ENCODE measurements at regions not wholly inside any gene's neighbourhood (a gene's known extent, or its start where the extent isn't known, plus 50 kb on each side); places are given as distances from the start of the nearest gene placed in this dataset.
"Not testable (repeated sequence)": the region's sequence is repeated elsewhere in the genome, so short reads cannot be mapped to it uniquely, and the experiment has no call there.

DNA sequence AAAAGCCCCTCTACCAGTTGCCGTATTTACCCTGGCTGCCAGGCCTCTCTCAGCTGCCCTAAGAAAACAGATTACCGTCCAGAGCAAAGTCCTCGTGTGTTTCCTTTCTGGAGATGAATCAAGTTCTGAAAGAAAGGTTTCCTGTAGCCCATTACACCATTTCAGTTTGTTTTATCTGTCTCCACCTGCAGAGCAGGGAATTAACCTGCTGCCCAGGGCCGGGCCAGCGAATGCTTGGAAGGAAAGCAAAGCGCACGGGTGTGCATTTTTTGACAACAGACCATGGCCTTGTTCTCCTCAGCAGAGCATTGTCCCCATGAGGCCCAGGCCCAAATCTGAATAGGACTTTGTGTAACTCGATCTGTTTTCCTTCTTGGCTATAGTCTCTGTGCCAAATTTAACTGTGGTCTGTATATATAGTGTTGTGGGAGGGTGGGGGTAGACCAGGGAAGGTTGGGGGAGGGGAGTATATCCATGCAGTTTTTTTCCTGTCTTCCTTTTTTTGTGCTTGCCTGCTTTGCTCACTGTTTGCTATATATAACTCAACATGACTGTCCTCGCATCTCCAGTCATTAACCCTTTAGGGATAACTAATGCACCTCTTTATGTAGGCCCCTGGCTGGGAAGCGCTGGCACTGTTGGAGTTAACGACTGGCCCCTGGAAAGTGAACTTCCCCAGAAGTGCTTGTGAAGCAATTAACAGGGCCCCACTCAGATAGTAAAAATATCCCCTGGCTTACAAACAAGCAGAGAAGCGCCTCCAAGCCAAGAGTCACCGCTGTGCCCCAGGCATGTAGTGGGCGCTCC lies 174.3 kb upstream of the PLGLB2 start:
- H3K79me2 ChIP-seq (ENCODE audit: control insufficient read depth, insufficient read depth, low read length, unreplicated experiment); H2AFZ ChIP-seq (ENCODE audit: low read length, unreplicated experiment); H3K27me3 ChIP-seq (ENCODE audit: insufficient read depth, low read length); H3K4me3 ChIP-seq (ENCODE audit: low read depth, low read length); H3K4me1 ChIP-seq (ENCODE audit: control insufficient read depth, insufficient read depth, low read length, unreplicated experiment); H3K36me3 ChIP-seq (ENCODE audit: insufficient read depth, low read length); H3K27ac ChIP-seq (ENCODE audit: low read depth, low read length): not testable (repeated sequence)

DNA sequence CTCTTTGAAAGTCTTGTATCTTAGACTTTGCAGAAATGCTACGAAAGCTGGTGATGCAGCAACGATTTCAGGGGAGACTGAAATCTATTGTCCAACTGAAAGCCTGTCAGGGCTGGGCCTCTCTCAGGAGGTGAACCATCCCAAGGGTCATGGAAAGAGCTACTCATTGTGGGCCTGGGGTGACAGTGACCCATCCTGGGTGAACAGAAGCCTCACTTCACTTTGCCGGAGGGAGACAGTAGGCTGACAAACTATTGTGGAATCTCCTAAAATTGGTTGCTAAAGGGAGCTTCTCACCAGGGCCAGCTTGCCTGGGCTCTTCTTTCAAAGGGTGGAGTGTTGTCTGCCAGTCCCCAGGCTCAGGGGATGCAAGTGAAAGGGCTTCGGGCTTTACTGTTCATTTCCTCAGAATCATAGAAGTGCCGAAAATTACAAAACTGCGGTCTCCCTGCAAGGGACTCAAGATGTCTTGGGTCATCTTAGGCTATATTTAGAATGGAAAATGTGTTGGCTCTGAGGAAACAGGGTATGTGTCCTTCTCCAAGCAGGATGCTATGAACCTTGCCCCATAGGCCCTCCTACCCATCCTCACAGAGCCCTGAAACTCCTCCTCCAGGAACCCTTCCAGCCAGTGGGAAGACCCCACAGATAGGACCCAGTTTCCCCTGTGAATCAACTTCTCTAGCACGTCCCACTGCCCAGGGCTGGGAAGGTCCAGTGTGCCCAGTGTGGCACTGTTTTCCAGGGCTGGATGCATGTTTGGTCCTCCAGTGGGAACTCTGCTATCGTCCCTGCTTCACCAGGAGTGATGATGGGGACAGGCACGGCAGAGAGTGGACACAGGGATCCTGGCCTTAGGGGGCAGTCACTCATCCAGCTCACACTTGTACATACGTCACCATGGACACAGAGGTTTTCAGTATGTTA lies 173.4 kb upstream of the PLGLB2 start:
- H3K4me1 ChIP-seq (ENCODE audit: control insufficient read depth, insufficient read depth, low read length, unreplicated experiment); H3K27ac ChIP-seq (ENCODE audit: low read depth, low read length): not testable (repeated sequence)

DNA sequence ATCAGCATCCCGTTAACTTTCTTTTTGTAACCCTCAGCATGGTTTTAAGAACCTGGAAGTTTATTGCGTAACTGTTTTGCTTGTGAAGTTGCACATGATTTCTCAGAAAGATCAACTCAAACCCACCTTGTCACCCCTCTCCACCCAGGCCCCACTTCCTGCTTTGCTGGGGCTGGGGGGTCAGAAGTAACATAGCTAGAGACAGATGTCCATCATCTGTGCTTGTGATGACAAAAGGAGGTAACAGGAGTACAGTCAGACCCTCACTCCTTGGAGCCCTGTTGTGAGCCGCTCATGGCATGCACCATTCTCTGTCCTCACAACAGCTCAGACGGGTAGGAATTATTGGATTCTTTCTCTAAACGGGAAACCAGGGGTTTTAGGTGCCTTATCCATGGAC lies 172.7 kb upstream of the PLGLB2 start:
- H3K79me2 ChIP-seq (ENCODE audit: control insufficient read depth, insufficient read depth, low read length, unreplicated experiment); H3K36me3 ChIP-seq (ENCODE audit: insufficient read depth, low read length); H3K27me3 ChIP-seq (ENCODE audit: insufficient read depth, low read length); H3K27ac ChIP-seq (ENCODE audit: low read depth, low read length); H3K4me3 ChIP-seq (ENCODE audit: low read depth, low read length); H3K4me1 ChIP-seq (ENCODE audit: control insufficient read depth, insufficient read depth, low read length, unreplicated experiment); H2AFZ ChIP-seq (ENCODE audit: low read length, unreplicated experiment): not testable (repeated sequence)

More for the DNA sequence above, 173.4 kb upstream of the PLGLB2 start:
- not testable (repeated sequence) for H2AFZ ChIP-seq (ENCODE audit: low read length, unreplicated experiment); H3K79me2 ChIP-seq (ENCODE audit: control insufficient read depth, insufficient read depth, low read length, unreplicated experiment); H3K4me3 ChIP-seq (ENCODE audit: low read depth, low read length); H3K27me3 ChIP-seq (ENCODE audit: insufficient read depth, low read length); H3K36me3 ChIP-seq (ENCODE audit: insufficient read depth, low read length)

DNA sequence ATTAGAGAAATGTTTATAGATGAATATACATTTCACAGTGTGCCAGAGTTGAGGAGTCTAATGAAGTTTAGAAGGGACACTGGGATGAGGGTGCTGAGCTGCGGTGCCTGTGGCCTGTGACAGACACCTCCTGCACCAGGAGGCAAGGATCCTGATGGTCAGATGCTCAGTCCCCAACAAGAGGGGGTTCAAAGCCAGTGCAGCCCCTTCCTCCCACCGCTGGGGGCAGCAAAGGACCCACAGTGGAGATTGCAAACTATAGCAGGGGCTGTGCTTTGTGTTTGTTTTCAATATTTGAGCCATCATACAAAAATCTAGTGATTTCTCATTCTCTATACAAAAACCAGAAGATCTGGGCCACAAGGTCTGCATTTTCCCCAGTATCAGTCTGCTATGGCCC lies 170.5 kb upstream of the PLGLB2 start:
- not testable (repeated sequence) for H3K4me1 ChIP-seq (ENCODE audit: control insufficient read depth, insufficient read depth, low read length, unreplicated experiment); H3K4me3 ChIP-seq (ENCODE audit: low read depth, low read length); H3K27ac ChIP-seq (ENCODE audit: low read depth, low read length); H2AFZ ChIP-seq (ENCODE audit: low read length, unreplicated experiment); H3K27me3 ChIP-seq (ENCODE audit: insufficient read depth, low read length); H3K79me2 ChIP-seq (ENCODE audit: control insufficient read depth, insufficient read depth, low read length, unreplicated experiment); H3K36me3 ChIP-seq (ENCODE audit: insufficient read depth, low read length)

DNA sequence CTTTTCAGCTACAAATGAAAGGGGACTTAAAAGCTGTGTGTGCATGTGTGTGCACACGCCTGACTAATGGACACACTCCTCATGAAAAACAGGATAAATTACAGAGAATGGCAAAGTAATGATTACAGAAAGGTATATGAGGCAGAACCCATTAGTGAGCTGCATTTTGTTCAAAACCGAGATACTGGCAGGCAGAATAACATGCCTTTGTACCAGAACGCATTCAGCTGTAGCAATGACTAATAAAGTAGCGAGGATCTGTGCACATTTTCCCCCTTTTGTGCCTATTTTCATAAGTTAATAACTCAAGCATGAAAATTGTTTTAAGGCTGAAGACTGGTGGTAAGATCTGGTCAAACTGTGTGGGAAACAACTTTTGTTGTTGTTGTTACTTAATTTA lies 165.7 kb upstream of the PLGLB2 start:
- not testable (repeated sequence) for H3K4me3 ChIP-seq (ENCODE audit: low read depth, low read length); H3K27ac ChIP-seq (ENCODE audit: low read depth, low read length); H3K4me1 ChIP-seq (ENCODE audit: control insufficient read depth, insufficient read depth, low read length, unreplicated experiment); H3K36me3 ChIP-seq (ENCODE audit: insufficient read depth, low read length); H3K27me3 ChIP-seq (ENCODE audit: insufficient read depth, low read length); H2AFZ ChIP-seq (ENCODE audit: low read length, unreplicated experiment); H3K79me2 ChIP-seq (ENCODE audit: control insufficient read depth, insufficient read depth, low read length, unreplicated experiment)

DNA sequence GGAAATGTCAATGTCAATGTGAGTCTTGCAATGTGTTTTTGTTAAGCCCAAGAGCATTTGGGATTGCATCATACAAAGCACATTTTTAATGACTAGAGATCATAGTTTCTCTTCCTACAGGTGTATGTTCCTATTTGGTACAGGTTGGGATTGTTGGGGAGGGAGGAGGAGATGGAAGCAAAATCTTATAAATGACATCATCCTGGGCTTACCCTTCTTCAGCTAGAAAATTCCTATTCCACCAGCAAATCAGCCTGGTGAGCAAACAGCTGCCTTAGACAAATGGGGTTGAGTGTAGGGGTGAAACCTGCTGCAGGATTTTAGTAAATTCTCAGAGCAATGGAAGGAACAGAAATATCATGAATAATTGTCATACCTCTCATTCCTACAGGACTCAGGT lies 165.3 kb upstream of the PLGLB2 start:
- H3K79me2 ChIP-seq (ENCODE audit: control insufficient read depth, insufficient read depth, low read length, unreplicated experiment); H3K36me3 ChIP-seq (ENCODE audit: insufficient read depth, low read length); H3K27ac ChIP-seq (ENCODE audit: low read depth, low read length); H3K4me1 ChIP-seq (ENCODE audit: control insufficient read depth, insufficient read depth, low read length, unreplicated experiment); H3K27me3 ChIP-seq (ENCODE audit: insufficient read depth, low read length); H3K4me3 ChIP-seq (ENCODE audit: low read depth, low read length); H2AFZ ChIP-seq (ENCODE audit: low read length, unreplicated experiment): not testable (repeated sequence)

DNA sequence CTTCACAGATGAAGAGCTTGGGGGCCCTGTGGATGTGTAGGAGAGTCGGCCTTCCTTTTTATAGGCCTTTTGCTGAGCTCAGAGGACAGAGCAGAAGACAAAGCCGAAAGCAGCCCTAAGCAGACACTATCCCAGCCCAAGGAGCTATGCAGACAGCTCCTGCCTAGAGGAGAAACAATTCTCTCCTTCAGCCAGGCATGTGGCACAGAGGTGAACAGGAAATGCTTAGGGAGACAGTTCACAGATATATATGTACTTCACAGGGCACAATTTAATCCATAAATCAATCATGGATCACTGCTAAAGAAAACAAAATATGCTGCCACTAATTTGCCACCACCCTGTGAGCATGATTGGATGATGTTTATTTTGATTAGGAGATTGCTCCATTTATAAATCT lies 164.5 kb upstream of the PLGLB2 start:
- not testable (repeated sequence) for H3K79me2 ChIP-seq (ENCODE audit: control insufficient read depth, insufficient read depth, low read length, unreplicated experiment); H3K4me1 ChIP-seq (ENCODE audit: control insufficient read depth, insufficient read depth, low read length, unreplicated experiment); H2AFZ ChIP-seq (ENCODE audit: low read length, unreplicated experiment); H3K4me3 ChIP-seq (ENCODE audit: low read depth, low read length); H3K27ac ChIP-seq (ENCODE audit: low read depth, low read length); H3K27me3 ChIP-seq (ENCODE audit: insufficient read depth, low read length); H3K36me3 ChIP-seq (ENCODE audit: insufficient read depth, low read length)

DNA sequence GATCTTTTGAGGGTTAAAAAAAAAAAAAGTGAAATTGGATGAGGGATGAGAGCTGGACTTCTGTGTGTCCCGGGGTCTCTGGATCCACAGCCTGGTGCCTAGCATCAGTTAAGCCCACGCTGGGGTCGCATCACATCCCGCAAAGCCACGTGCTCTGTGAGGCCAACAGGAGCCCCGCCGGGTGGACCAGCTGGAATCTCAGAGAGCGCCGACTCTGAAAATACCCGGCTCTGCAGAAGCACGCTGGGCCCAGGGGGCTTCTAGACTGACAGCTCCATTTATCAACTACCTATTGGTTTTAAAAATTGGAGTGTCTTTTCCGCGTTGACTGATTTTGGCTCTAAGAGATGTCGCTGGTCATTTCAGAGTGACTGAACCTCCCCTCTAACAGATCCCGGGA lies 164.1 kb upstream of the PLGLB2 start:
- not testable (repeated sequence) for H3K27ac ChIP-seq (ENCODE audit: low read depth, low read length); H3K27me3 ChIP-seq (ENCODE audit: insufficient read depth, low read length); H3K4me1 ChIP-seq (ENCODE audit: control insufficient read depth, insufficient read depth, low read length, unreplicated experiment); H3K79me2 ChIP-seq (ENCODE audit: control insufficient read depth, insufficient read depth, low read length, unreplicated experiment); H3K4me3 ChIP-seq (ENCODE audit: low read depth, low read length); H3K36me3 ChIP-seq (ENCODE audit: insufficient read depth, low read length); H2AFZ ChIP-seq (ENCODE audit: low read length, unreplicated experiment)

DNA sequence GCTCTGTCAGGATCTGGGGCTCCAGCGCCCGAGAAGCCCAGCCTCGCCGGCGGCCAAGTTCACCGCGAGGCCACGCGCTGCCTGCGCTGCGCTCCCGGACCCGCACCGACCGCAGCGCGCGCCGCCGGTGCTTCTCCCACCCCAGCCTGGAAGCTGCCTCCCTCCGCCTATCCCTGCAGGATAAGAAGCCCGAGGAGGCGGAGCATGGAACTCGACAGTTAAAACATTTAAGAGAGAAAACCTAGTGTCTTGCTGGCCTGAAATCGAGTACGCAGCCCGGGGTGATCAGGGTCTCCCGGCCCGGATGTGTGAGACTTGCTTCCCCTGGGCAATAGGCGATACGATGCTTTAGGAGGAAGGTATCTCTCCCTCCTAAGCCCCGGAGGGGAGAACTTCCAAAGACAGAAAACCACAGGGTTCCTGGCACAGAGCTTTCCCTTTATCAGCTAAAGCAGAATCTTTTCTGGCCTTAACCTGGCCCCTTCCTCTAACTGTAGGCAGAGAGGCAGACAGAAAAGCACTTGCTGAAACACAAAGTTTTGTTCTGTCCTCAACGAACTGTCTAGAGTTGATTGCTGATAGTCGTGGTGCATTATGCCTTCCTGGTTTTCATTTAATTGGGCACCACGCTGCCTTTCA lies 163.5 kb upstream of the PLGLB2 start:
- H3K4me1 ChIP-seq (ENCODE audit: control insufficient read depth, insufficient read depth, low read length, unreplicated experiment); H3K27ac ChIP-seq (ENCODE audit: low read depth, low read length); H3K27me3 ChIP-seq (ENCODE audit: insufficient read depth, low read length); H3K4me3 ChIP-seq (ENCODE audit: low read depth, low read length); H3K36me3 ChIP-seq (ENCODE audit: insufficient read depth, low read length); H2AFZ ChIP-seq (ENCODE audit: low read length, unreplicated experiment); H3K79me2 ChIP-seq (ENCODE audit: control insufficient read depth, insufficient read depth, low read length, unreplicated experiment): not testable (repeated sequence)

DNA sequence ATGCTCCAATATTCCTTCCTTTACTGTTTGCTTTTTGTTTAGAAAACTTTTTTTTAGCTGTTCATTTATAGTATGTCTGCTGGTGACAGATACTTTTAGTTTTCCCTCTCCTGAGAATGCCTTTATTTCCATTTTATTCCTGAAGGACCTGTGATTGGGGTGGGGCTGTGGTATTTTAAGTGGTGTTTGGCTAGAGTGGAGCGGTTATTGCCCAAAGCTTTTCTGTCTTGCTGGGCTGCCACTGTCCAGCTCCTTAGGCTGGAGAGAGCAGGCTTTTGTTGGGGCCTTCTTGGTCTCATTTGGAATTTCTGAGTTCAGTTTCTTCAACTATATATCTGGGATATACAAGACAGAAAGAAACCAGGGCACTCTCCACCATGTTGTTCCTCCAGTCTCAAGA lies 160.0 kb upstream of the PLGLB2 start:
- H2AFZ ChIP-seq (ENCODE audit: low read length, unreplicated experiment) = not testable (repeated sequence)

DNA sequence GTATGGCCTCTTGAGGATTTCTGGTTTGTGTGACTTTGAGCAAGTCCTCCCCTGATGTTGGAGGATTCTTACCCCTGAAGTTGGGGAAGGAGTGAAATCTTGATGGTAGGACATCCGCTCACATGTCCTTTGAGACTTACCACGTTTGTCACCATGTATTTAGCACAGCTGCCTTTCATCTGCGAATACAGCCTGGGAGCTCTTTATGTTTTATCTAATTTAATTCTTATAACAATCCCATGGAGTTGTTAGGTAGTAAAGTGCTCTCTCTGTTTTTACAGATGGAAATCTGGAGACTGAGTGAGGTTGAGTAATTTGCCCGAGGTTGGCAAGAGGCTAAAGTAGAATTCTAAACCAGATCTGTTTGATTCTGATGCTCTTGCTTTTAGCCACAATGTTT lies 154.9 kb upstream of the PLGLB2 start:
- H3K27me3 ChIP-seq (ENCODE audit: insufficient read depth, low read length); H3K36me3 ChIP-seq (ENCODE audit: insufficient read depth, low read length); H3K4me3 ChIP-seq (ENCODE audit: low read depth, low read length); H3K79me2 ChIP-seq (ENCODE audit: control insufficient read depth, insufficient read depth, low read length, unreplicated experiment); H3K4me1 ChIP-seq (ENCODE audit: control insufficient read depth, insufficient read depth, low read length, unreplicated experiment); H3K27ac ChIP-seq (ENCODE audit: low read depth, low read length); H2AFZ ChIP-seq (ENCODE audit: low read length, unreplicated experiment): not testable (repeated sequence)

More for the DNA sequence above, 160.0 kb upstream of the PLGLB2 start:
- H3K36me3 ChIP-seq (ENCODE audit: insufficient read depth, low read length); H3K4me1 ChIP-seq (ENCODE audit: control insufficient read depth, insufficient read depth, low read length, unreplicated experiment); H3K27ac ChIP-seq (ENCODE audit: low read depth, low read length); H3K4me3 ChIP-seq (ENCODE audit: low read depth, low read length); H3K27me3 ChIP-seq (ENCODE audit: insufficient read depth, low read length); H3K79me2 ChIP-seq (ENCODE audit: control insufficient read depth, insufficient read depth, low read length, unreplicated experiment): not testable (repeated sequence)

Measured in ACC112 (cell line).